ENCODE measurements at regions not wholly inside any gene's neighbourhood (a gene's known extent, or its start where the extent isn't known, plus 50 kb on each side); places are given as distances from the start of the nearest gene placed in this dataset.

GRCh38 chr11:32328392-32328791 is 106.9 kb downstream of the WT1 start:
- TF ChIP-seq SIN3A (IDR thresholded peaks at IDR 0.05; ENCODE audit: borderline replicate concordance, insufficient read depth, low read length): no peak
- TF ChIP-seq POLR2AphosphoS5 (IDR thresholded peaks at IDR 0.05; ENCODE audit: low read depth, low read length): no peak
- TF ChIP-seq REST (IDR thresholded peaks at IDR 0.05; ENCODE audit: insufficient read depth in 1 of 2, low read depth in 2 of 2, low read length in 2 of 2): no peak
- TF ChIP-seq TAF1 (IDR thresholded peaks at IDR 0.05; ENCODE audit: borderline replicate concordance, insufficient read depth, low read length): no peak
- TF ChIP-seq FOXP2 (optimal IDR thresholded peaks at IDR 0.05; ENCODE audit: borderline replicate concordance, extremely low read depth, extremely low read length, insufficient read depth): no peak

- no peak for TF ChIP-seq SIN3A (IDR thresholded peaks at IDR 0.05; ENCODE audit: borderline replicate concordance, insufficient read depth, low read length)
- no peak for TF ChIP-seq TAF1 (IDR thresholded peaks at IDR 0.05; ENCODE audit: borderline replicate concordance, insufficient read depth, low read length)
- TF ChIP-seq FOXP2 (optimal IDR thresholded peaks at IDR 0.05; ENCODE audit: borderline replicate concordance, extremely low read depth, extremely low read length, insufficient read depth): no peak
- TF ChIP-seq POLR2AphosphoS5 (IDR thresholded peaks at IDR 0.05; ENCODE audit: low read depth, low read length): no peak
- no peak for TF ChIP-seq REST (IDR thresholded peaks at IDR 0.05; ENCODE audit: insufficient read depth in 1 of 2, low read depth in 2 of 2, low read length in 2 of 2)
These were observed 104.2 kb downstream of the WT1 start for GRCh38 chr11:32331098-32331497.

- TF ChIP-seq TAF1 (IDR thresholded peaks at IDR 0.05; ENCODE audit: borderline replicate concordance, insufficient read depth, low read length) (no peak), POLR2AphosphoS5 (IDR thresholded peaks at IDR 0.05; ENCODE audit: low read depth, low read length) (no peak), REST (IDR thresholded peaks at IDR 0.05; ENCODE audit: insufficient read depth in 1 of 2, low read depth in 2 of 2, low read length in 2 of 2) (no peak), SIN3A (IDR thresholded peaks at IDR 0.05; ENCODE audit: borderline replicate concordance, insufficient read depth, low read length) (no peak), FOXP2 (optimal IDR thresholded peaks at IDR 0.05; ENCODE audit: borderline replicate concordance, extremely low read depth, extremely low read length, insufficient read depth) (no peak)
These were observed 103.5 kb downstream of the WT1 start for GRCh38 chr11:32331792-32332191.

- TF ChIP-seq REST (IDR thresholded peaks at IDR 0.05; ENCODE audit: insufficient read depth in 1 of 2, low read depth in 2 of 2, low read length in 2 of 2) (no peak), SIN3A (IDR thresholded peaks at IDR 0.05; ENCODE audit: borderline replicate concordance, insufficient read depth, low read length) (no peak), FOXP2 (optimal IDR thresholded peaks at IDR 0.05; ENCODE audit: borderline replicate concordance, extremely low read depth, extremely low read length, insufficient read depth) (no peak)
These were observed 102.4 kb downstream of the WT1 start for GRCh38 chr11:32332990-32333319.

- TF ChIP-seq POLR2AphosphoS5 (IDR thresholded peaks at IDR 0.05; ENCODE audit: low read depth, low read length) (no peak), SIN3A (IDR thresholded peaks at IDR 0.05; ENCODE audit: borderline replicate concordance, insufficient read depth, low read length) (no peak), TAF1 (IDR thresholded peaks at IDR 0.05; ENCODE audit: borderline replicate concordance, insufficient read depth, low read length) (no peak), FOXP2 (optimal IDR thresholded peaks at IDR 0.05; ENCODE audit: borderline replicate concordance, extremely low read depth, extremely low read length, insufficient read depth) (no peak), REST (IDR thresholded peaks at IDR 0.05; ENCODE audit: insufficient read depth in 1 of 2, low read depth in 2 of 2, low read length in 2 of 2) (no peak)
These were observed 101.9 kb downstream of the WT1 start for GRCh38 chr11:32333320-32333991.

Data from PFSK-1 (cell line).